GM12865 (cell line): ENCODE measurements at regions not wholly inside any gene's neighbourhood (a gene's known extent, or its start where the extent isn't known, plus 50 kb on each side); places are given as distances from the start of the nearest gene placed in this dataset.

Experiments used
- DNase-seq: peaks from one replicate; pipeline ENCODE4 v3.0.0; 2010; ENCODE audit warnings: low read depth
- H3K4me3 ChIP-seq: 2 replicates; pipeline ENCODE4 v1.5.1; 2011; ENCODE audit warnings: mild to moderate bottlenecking, low read depth, low read length, control low read depth
- CTCF ChIP-seq: IDR thresholded peaks from 2 replicates; pipeline ENCODE4 v1.5.1; 2011; ENCODE audit warnings: low read length, control low read depth, low read depth, inconsistent platforms; ENCODE audit not compliant: insufficient read depth; ENCODE audit errors: missing control alignments

GRCh38 chr5:67827541-67827940, 388.0 kb upstream of the PIK3R1 start:
- H3K4me3 ChIP-seq: no peak overlapping the region
- no peak for TF ChIP-seq CTCF
- no peak for DNase-seq

GRCh38 chr5:67824852-67825251, 390.7 kb upstream of the PIK3R1 start:
- no peak for DNase-seq
- no peak for TF ChIP-seq CTCF

GRCh38 chr5:67817652-67818051, 397.9 kb upstream of the PIK3R1 start:
- no peak for TF ChIP-seq CTCF
- no peak for DNase-seq
- H3K4me3 ChIP-seq: no peak overlapping the region

More at GRCh38 chr5:67824852-67825251, 390.7 kb upstream of the PIK3R1 start:
- H3K4me3 ChIP-seq: no peak overlapping the region

GRCh38 chr5:67816456-67816855, 399.1 kb upstream of the PIK3R1 start:
- no peak for DNase-seq
- no peak for TF ChIP-seq CTCF
- H3K4me3 ChIP-seq: no peak overlapping the region

GRCh38 chr5:67815455-67816391, 399.8 kb upstream of the PIK3R1 start:
- no peak for TF ChIP-seq CTCF
- no peak overlapping the region for H3K4me3 ChIP-seq
- no peak for DNase-seq

GRCh38 chr5:67814569-67815311, 400.8 kb upstream of the PIK3R1 start:
- H3K4me3 ChIP-seq: no peak overlapping the region
- TF ChIP-seq CTCF: no peak
- no peak for DNase-seq
